HG02885 (cell line): ENCODE measurements at regions not wholly inside any gene's neighbourhood (a gene's known extent, or its start where the extent isn't known, plus 50 kb on each side); places are given as distances from the start of the nearest gene placed in this dataset.

Source experiments
- ATAC-seq: cut with Tn5 transposase; IDR thresholded peaks from one replicate; pipeline ENCODE4 v1.9.1; 2021; ENCODE audit warnings: mild to moderate bottlenecking; ENCODE audit not compliant: unreplicated experiment, poor library complexity

- no peak for ATAC-seq
Measured at GRCh38 chr2:13135856-13136255, 419.1 kb downstream of the TRIB2 start.

DNA sequence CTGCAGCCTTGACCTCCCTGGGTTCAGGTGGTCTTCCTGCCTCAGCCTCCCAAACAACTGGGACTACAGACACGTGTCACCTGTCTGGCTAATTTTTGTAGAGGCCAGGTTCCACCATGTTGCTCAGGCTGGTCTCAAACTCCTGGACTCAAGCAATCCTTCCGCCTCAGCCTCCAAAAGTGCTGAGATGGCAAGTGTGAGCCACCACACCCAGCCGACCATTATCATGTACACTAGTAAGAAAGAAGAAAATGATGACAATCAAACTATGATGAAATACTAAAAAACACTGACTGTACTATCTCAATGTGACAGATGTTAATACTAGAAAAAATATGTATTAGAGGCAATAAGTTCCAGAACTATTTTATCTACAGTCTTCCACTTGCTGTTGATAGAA lies 420.9 kb downstream of the TRIB2 start:
- no peak for ATAC-seq

DNA sequence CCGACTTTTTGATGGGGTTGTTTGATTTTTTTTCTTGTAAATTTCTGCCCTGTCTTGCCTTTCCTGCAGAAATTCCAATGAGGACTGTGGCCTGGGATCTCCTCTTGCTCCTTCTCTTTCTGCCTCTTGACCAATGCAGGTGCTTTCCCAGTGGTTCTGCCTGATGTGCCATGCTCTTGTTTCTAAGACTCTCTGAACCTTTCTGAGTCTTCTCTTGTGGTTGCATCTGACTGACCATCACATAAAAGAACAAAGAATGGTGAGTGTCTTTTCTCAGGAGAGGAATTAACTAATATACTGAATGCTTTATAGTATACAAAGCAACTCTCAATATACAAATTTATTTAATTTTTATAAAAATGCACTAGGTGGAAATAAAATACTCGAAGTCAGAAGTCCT lies 424.6 kb downstream of the TRIB2 start:
- ATAC-seq, result no peak

DNA sequence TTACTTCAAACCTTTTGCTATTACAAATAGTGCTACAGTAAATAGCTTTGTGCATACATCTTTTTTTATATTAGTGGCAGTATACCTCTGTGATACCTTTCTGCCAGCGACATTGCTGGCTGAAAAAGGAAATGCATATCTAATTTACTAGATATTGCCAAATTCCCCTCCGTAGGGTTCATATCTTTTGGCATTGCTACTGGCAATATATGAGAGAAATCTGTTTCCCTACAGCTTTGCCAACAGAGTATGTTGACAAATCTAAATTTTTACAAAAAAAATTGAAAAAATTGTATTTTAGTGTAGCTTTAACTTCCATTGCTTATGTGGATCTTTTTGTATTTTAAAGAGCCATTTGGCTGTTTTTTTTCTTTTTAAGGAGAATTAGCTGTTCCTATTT lies 426.7 kb downstream of the TRIB2 start:
- no peak for ATAC-seq

DNA sequence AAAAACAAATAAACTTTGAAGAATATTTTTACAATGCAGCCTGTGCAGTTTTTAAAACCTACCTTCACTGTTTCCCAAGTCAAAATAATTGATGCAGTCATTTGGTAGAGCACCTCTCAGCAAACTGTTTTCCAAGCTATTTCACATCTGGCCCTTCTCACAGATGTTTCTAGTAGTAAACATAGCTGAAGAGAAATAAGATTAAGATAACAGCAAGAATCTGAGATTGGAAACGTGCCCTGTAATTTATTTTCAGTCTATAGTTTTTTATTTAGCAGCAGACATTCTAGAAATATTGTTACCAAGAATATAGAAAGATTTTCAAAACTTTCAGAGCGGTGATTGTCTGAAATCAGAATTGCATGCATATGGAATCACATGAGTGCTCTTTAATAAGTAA lies 440.2 kb downstream of the TRIB2 start:
- ATAC-seq, result no peak

GRCh38 chr2:13158466-13158865 lies 441.7 kb downstream of the TRIB2 start:
- ATAC-seq, result no peak

- no peak for ATAC-seq
Measured at GRCh38 chr2:13180729-13181128, 464.0 kb downstream of the TRIB2 start.

GRCh38 chr2:13193075-13193474 lies 476.3 kb downstream of the TRIB2 start:
- ATAC-seq, result peak; percentile 84

DNA sequence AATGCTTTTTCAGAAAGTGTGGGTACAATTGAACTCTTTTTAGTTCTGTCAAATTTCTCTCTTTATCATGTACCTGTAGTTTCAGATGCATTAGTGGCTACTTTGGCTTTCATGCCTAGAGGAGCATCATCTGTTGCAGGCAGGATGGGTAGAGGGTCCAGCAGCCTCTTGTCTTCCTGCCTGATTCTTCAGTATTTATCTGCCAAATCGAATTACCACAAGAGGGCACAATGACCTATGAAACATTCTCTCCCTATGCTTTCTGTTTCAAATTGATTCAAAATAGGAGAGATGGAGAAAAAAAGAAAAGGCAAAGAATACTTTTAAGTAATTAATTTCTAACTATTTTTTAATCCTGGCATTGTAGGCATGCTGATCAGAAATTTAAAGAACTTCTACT lies 477.2 kb downstream of the TRIB2 start:
- peak; percentile 77 for ATAC-seq

- ATAC-seq, result no peak
Measured at GRCh38 chr2:13195270-13195669, 478.5 kb downstream of the TRIB2 start.

DNA sequence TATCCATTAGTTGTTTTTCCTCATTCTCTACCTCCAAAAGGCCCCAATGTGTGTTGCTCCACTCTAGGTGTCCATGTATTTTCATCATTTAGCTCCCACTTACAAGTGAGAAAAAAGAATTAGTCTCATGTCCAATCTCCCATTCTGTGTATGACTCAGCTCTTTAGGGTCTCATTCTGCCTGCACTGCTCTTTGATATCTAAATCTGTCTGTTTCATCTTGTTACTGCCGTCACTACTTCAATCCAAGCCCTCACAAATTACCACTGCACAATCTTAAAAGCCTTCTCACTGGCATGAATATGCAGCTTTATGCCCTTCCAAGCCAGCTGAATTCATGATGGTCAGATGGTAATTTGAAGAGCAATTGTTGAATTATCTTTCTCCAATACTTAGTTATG lies 480.5 kb downstream of the TRIB2 start:
- ATAC-seq, result no peak

- no peak for ATAC-seq
Measured at GRCh38 chr2:13201924-13202323, 485.2 kb downstream of the TRIB2 start.

DNA sequence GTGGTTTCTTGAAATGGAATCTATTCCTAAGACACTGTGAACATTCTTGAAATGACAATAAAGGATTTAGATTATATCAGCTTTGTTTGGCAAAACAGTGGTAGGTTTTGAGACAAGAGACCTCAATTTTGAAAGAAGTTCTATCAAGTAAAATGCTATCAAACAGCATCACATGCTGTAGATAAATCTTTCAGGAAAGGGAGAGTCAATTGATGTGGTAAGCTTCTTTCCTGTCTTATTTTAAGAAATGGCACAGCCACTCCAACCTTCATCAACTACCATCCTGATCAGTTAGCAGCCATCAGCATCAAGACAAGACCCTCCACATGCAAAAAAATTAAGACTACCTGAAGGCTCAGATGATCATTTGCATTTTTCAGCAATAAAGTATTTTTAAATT lies 495.4 kb downstream of the TRIB2 start:
- ATAC-seq, result no peak

DNA sequence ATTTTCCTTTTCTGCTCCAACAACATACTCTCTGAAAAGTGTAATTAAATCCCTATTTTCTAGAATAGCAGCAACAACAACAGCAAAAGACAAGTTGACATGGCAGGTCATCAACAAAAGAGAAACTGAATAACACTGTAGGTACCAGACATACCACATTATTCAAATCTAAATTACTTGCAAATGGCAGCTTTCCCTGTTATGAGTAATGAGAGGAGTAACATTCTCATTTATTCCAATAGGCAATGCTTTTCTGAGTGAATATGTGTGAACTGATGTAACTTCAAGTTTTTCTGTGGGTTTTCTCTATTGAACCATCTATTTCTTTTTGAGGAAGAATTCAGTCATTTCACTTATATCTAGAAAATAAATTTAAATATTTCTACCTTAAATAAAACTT lies 501.5 kb downstream of the TRIB2 start:
- no peak for ATAC-seq

DNA sequence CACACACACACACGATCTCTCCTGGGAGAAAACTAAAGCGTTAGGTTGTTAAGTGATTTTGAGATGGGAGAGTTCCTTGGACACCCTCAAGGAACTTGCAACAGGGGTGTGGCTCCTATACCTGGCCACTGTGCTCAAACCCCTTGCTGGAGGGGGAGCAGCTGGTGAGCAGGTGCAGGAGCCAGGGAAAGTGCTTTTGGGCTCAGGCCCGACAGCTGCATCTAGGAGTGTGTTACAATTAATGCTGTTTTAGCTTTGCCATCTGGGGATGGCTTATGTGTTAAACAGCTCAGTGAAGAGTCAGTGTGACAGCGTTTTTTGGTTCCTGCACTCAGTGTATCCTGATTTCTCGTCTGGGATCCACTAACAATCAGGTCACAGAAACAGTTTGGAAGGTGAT lies 510.8 kb downstream of the TRIB2 start:
- ATAC-seq, result no peak

GRCh38 chr2:13230221-13230620 lies 513.5 kb downstream of the TRIB2 start:
- ATAC-seq, result no peak

GRCh38 chr2:13240061-13240460 lies 523.3 kb downstream of the TRIB2 start:
- peak; percentile 36 for ATAC-seq

GRCh38 chr2:13240789-13241487 lies 524.2 kb downstream of the TRIB2 start:
- ATAC-seq, result peak; percentile 77

- ATAC-seq, result no peak
Measured at GRCh38 chr2:13252615-13253014, 535.9 kb downstream of the TRIB2 start.

DNA sequence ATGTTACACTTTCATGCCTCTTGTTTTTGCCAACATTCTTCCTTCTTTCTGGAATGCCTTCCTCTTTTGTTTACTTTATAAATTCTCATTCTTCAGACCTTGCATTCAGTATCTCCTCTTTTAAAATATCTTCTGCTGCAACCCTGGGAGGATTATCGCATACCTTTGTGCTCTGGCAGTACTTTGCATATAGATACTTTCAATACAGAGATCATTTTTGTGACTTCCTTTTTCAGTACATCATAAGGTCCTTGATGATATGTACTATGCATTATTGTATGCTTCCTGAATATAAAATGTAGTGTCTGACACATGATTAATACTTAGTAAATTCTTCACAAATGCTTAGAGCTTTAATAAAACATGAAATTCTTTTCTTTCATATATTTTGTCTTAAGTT lies 538.7 kb downstream of the TRIB2 start:
- ATAC-seq, result no peak

DNA sequence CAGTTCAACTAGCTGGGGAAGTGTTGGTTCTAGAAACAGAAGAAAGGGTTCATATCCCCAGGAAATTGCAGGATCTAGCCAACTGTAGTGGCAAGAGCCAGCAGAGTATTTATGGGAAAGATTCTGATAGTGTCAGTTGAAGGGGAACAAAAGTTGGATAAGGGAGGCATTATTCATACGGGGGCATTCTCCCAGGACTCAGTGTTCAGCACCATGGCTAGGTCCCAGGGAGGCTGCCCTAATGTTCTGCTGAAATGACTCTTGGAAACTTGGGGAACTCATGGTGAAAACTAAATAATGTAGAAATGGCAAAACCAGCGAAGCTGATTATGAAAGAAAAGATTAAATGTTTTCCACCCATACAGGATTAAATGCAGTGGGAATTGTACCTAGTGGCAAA lies 543.7 kb downstream of the TRIB2 start:
- no peak for ATAC-seq

- no peak for ATAC-seq
Measured at GRCh38 chr2:13266166-13266565, 549.4 kb downstream of the TRIB2 start.

DNA sequence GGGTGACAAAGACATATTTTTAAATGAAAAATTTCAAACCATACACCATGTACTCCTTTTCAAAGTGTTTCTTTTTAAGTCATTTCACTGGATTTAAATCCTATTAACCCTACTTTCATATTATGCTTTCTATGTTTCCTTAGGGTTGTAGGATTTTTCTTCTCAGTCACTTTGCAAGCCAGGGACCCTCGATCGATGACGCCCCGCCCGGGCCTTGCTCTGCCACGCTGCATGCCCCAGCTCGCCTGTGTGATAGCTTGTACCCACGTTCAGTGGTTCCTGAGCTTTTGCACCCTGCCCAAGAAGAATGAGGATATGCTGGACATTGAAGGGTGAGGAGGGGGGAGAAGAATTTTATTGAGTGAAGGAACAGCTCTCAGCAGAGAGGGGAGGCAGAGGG lies 568.0 kb downstream of the TRIB2 start:
- ATAC-seq, result no peak
